ENCODE measurements at regions not wholly inside any gene's neighbourhood (a gene's known extent, or its start where the extent isn't known, plus 50 kb on each side); places are given as distances from the start of the nearest gene placed in this dataset.

- no peak for TF ChIP-seq BHLHE40 (IDR thresholded peaks at IDR 0.05; ENCODE audit: borderline replicate concordance)
- TF ChIP-seq CTBP1 (IDR thresholded peaks at IDR 0.05; ENCODE audit: borderline replicate concordance): no peak
These were observed 131.7 kb upstream of the TNP1 start for GRCh38 chr2:216991563-216991962.

Measured in HEK293T (cell line).